ENCODE measurements at regions not wholly inside any gene's neighbourhood (a gene's known extent, or its start where the extent isn't known, plus 50 kb on each side); places are given as distances from the start of the nearest gene placed in this dataset.

GRCh38 chr5:124457101-124457500, 289.3 kb downstream of the ZNF608 start:
- DNase-seq = no peak

GRCh38 chr5:124456249-124456648, 290.2 kb downstream of the ZNF608 start:
- DNase-seq = no peak

- DNase-seq = no peak
These were observed 292.4 kb downstream of the ZNF608 start for GRCh38 chr5:124454081-124454480.

- no peak for DNase-seq
These were observed 293.0 kb downstream of the ZNF608 start for GRCh38 chr5:124453221-124454051.

DNA sequence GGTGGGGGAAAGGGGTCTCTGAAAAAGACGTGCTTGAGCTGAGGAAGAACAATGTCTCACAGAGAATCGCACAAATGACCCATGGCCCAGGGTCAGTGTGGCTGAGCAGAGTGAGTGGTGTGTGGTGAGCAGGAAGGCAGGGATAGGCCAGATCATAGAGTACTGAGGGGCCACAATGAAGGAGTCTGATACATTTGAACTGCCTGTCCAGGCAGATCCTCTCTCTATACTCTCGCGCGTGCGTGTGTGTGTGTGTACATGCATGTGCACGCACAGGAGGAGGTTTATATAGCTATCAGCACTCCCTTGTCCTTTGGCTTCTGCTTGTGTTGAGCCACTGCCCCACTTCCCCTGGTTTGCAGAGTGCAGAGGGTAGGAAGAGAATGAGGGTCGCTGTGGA, 294.0 kb downstream of the ZNF608 start:
- no peak for DNase-seq

GRCh38 chr5:124451721-124452383, 294.6 kb downstream of the ZNF608 start:
- no peak for DNase-seq

DNA sequence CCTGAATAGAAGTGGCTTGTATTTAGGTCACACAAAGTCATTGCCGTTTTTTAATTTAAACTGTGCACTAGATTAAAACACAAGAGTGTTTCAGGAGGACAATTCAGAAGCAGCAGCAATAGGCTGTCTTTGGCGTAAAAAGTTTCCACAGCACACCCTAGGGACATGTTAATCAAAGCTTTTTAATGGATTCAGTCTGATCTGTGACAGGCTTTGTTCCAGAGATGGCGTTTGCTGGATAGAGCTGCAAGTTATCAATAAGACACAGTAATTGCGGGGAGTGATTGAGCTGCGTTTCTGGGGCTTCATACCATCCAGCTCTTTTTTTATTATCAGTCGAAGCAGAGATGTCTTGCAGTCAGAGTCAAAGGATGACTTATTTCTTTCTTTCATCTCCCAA, 300.3 kb downstream of the ZNF608 start:
- DNase-seq = no peak

GRCh38 chr5:124445070-124445619, 301.3 kb downstream of the ZNF608 start:
- no peak for DNase-seq

- no peak for DNase-seq
These were observed 302.2 kb downstream of the ZNF608 start for GRCh38 chr5:124444147-124444775.

- no peak for DNase-seq
These were observed 306.0 kb downstream of the ZNF608 start for GRCh38 chr5:124440471-124440870.

GRCh38 chr5:124439609-124440008, 306.8 kb downstream of the ZNF608 start:
- no peak for DNase-seq

DNA sequence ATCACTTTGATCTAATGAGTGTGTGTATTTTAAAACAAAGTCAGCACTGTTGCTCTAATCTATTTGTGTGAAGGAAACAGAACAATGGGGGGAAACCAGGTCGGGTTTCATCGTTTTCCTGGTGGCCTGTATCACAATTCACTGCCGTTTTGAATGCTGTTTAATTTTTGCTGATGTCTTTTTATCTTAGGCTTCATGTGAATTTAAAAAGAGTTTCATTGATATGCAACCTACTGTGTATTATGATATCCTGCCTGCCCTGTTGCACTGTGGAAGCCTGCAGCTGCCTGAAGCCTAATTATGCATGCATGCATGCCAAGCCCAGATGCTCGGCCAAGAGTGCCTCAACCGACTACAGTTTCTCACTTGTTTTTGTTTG, 307.5 kb downstream of the ZNF608 start:
- DNase-seq = no peak

- DNase-seq = no peak
These were observed 308.2 kb downstream of the ZNF608 start for GRCh38 chr5:124438026-124438902.

- no peak for DNase-seq
These were observed 310.1 kb downstream of the ZNF608 start for GRCh38 chr5:124436294-124436693.

DNA sequence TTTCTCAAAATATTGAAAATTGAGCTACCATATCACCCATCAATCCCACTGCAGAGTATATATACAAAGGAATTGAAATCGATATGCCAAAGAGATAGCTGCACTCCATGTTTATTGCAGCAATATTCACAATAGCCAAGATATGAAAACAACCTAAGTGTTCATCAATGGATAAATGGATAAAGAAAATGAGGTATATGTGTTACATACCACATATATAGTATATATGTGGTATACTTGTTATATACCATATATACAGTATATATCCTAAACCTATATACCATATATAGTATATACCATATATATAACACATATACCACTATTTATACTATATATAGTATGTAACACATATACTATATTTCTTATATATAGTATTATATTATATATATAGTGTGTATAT, 313.3 kb downstream of the ZNF608 start:
- DNase-seq = no peak

GRCh38 chr5:124421584-124421983, 324.9 kb downstream of the ZNF608 start:
- DNase-seq = no peak

DNA sequence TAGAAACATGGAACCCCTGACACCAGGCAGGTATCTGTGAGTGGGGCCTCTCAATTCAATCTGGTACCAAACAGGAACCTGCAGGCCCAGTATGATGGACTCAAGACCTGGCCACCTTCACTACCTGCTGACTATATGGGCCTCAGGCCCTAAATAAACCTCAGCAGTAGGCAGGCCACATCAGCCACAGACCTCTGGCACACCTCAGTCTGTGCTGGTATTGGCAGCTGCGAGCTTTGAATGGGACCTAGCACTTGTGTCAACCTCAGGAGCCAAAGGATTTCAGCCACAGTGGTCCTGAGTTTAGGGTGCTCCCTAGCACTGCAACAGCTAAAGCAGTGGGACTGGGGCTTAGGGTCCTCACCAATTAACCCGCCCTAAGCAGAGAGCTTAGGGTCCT, 325.5 kb downstream of the ZNF608 start:
- DNase-seq = no peak

DNA sequence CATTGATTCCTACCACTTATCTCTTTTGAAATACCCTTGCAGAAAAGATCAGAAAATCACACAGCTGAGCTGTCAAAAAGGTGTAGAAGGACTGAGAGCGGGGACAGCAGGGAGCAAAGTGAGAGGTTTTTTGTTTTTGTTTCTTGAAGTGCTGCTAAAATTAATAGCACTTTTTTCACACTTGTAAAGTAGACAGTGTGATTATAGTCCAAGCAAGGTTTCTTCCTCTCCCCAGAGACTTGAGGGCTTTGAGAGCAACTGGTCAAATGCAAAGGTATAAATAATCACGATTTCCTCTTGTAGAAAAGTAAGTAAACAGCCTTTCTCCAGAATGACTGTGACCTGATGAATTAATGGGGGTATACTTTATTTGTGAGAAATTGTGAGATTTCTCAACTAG, 326.9 kb downstream of the ZNF608 start:
- DNase-seq = no peak

- no peak for DNase-seq
These were observed 328.0 kb downstream of the ZNF608 start for GRCh38 chr5:124418390-124418789.

DNA sequence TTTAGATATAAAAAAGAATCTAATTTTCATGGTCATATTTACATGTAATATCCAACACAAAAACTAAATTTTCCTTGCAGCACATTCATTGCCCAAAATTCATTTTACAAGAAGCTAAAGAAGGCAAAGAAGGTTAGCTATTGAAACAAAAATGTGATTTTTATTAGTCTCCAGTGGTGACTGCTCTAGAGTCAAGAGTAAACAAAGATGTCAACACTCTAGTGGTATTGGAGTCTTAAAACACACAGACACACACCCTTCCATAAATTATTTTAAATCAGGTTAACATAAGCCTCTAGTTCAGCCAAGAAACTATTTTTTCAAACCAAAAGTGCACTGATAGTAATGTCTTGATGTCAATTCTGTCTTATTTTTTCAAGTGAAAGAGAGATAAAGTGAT, 329.2 kb downstream of the ZNF608 start:
- no peak for DNase-seq

DNA sequence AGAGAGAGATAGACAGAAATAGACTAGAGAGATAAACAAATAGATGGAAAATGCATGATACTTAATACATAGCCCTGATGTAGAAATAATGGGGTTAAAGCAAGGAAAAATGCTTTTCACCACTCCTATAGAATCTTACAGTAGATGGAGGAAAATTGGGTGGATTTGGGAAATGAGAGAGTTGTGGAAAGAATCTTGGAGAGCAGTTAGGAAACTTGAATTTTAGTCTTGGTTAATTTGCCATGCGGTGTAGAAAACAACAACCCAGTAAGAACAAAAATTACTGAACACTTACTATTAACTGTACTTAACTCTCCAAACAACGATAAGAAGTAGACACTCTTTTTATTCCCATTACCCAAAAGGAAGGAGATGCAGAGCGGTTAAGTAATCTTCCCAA, 329.8 kb downstream of the ZNF608 start:
- DNase-seq = no peak

DNA sequence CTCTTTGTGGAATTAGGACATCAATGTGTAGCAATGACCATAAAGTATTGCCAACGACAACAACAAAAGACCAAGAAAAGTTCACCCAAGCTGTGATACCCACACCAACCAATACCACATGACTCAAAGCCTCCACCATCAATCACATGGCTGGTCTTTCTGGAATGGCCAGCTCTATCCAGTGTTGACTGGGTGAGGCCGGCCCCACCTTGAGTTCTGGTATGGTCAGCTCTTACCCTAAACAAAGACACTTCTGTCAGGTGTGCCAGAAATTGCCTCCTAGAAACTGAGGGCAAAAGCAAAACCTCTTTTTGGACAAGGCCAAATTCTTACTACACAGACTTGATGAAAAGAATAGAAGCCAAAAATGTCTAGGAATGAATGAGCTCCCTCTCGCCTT, 331.5 kb downstream of the ZNF608 start:
- no peak for DNase-seq

Measured in stimulated activated CD4-positive, alpha-beta T cell treated with anti-CD3 and anti-CD28 coated beads, Interleukin-4, amount 100 ng/mL, for 24 hours (primary cell).